NCI-H226 (cell line): ENCODE measurements at regions not wholly inside any gene's neighbourhood (a gene's known extent, or its start where the extent isn't known, plus 50 kb on each side); places are given as distances from the start of the nearest gene placed in this dataset.

Experiments used
- DNase-seq: peaks from one replicate; pipeline ENCODE4 v3.0.0-alpha.2; 2015

DNA sequence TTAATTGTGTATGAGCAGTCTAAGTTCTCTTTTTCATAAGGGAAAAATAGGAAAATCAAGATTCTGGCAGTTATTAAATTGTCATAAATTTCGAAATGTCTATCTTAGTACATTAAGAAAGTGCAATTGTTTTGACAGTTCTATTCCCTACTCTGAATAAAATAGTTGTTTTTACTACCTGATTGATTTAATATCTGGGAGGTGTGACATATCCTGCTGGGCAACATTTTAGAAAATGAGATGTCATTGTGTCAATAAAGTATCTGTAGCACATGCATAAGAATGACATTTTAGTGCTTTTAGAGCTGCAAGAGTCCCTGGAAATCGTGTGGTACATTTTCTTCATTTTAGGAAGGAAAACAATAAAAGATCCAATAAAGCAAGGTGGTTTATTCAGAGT, 139.2 kb upstream of the COL11A1 start:
- no peak for DNase-seq

- DNase-seq: no peak
These were observed 135.2 kb upstream of the COL11A1 start for GRCh38 chr1:103243481-103243880.

GRCh38 chr1:103239034-103239433, 130.7 kb upstream of the COL11A1 start:
- DNase-seq: no peak

DNA sequence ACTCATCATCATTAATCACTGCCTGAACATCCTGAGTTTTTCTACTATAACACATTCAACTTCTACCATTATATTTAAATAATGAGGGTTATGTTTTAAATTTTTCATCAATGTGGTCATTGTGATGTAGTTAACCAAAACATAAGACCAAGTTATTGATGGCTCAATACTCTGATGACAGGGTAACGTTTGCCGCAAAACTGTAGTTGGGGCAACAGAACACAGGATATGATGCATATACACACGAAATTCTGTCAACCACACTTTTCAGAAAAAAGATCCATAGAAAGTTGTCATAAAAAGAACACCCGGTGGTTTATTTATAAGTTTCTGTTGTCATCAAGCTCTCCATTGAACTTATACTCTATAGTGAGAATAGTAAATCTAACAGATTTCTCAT, 121.7 kb upstream of the COL11A1 start:
- DNase-seq: no peak

DNA sequence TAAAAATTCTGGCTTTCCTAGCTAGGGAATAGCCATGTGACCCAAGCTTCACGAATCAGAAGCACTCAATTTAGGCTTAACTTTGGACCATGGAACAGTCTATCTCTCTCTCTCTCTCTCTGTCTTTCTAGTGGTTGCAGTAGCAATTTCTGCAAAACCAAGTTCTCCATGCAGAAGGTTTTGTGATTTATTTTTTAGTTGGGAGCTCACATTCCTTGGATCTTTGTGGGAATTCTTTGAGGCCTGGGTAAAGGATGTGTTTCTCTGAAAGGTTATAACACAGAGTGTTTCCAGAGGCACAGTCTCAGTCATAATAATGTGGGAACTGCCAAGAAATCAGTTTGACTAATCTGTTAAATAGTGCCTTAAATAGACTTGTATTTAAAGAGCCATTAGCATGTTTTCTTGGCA, 112.3 kb upstream of the COL11A1 start:
- DNase-seq: peak; percentile 41

- no peak for DNase-seq
These were observed 110.5 kb upstream of the COL11A1 start for GRCh38 chr1:103218821-103219220.

GRCh38 chr1:103218369-103218768, 110.0 kb upstream of the COL11A1 start:
- DNase-seq: no peak

GRCh38 chr1:103211073-103211472, 102.8 kb upstream of the COL11A1 start:
- no peak for DNase-seq

GRCh38 chr1:103208844-103209243, 100.5 kb upstream of the COL11A1 start:
- DNase-seq: no peak

- DNase-seq: no peak
These were observed 90.7 kb upstream of the COL11A1 start for GRCh38 chr1:103199001-103199400.

DNA sequence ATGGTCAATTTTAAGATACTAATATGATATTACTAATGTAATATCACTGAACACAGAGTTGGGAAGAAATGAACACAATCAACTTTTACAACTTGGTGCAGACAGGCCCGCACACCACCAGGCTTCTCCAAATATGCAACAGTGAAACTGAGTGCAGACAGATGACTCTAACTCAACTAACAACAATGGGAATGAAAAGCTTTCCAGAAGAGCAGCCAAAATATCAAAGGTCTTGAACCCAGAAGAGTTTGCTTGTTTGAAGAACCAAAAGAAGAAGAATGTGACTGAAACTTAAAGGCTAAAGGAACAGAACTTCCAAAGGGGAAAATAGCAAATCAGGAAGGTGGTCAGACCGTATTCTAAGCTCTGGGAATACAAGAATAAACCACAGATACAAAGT, 89.8 kb upstream of the COL11A1 start:
- DNase-seq: no peak

- DNase-seq: peak; percentile 98
These were observed 88.9 kb upstream of the COL11A1 start for GRCh38 chr1:103197216-103197615.

- DNase-seq: no peak
These were observed 86.7 kb upstream of the COL11A1 start for GRCh38 chr1:103194984-103195383.

GRCh38 chr1:103194060-103194459, 85.7 kb upstream of the COL11A1 start:
- no peak for DNase-seq

- DNase-seq: peak; percentile 47
These were observed 83.0 kb upstream of the COL11A1 start for GRCh38 chr1:103191327-103191726.

GRCh38 chr1:103190766-103191165, 82.4 kb upstream of the COL11A1 start:
- no peak for DNase-seq

- DNase-seq: no peak
These were observed 79.4 kb upstream of the COL11A1 start for GRCh38 chr1:103187673-103188072.

DNA sequence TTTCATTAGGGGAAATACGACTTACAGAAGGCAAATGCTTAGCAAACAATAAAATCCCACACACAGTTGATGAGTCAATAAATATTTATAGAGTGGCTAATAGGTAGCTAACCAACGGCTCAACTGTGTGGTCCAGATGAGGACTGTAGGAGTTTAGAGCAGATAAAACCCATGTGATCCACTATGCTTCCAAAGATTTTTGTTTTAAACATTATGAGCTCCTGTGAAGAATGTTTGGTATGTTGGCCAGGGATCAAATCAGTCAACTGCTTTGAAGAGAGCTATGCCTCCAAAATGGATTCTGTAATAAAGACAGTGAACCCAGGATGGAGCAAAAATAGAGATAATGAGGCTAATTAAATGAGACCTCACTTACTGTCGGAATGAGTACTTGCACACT, 72.3 kb upstream of the COL11A1 start:
- DNase-seq: peak; percentile 97

- DNase-seq: no peak
These were observed 68.9 kb upstream of the COL11A1 start for GRCh38 chr1:103177108-103177775.

DNA sequence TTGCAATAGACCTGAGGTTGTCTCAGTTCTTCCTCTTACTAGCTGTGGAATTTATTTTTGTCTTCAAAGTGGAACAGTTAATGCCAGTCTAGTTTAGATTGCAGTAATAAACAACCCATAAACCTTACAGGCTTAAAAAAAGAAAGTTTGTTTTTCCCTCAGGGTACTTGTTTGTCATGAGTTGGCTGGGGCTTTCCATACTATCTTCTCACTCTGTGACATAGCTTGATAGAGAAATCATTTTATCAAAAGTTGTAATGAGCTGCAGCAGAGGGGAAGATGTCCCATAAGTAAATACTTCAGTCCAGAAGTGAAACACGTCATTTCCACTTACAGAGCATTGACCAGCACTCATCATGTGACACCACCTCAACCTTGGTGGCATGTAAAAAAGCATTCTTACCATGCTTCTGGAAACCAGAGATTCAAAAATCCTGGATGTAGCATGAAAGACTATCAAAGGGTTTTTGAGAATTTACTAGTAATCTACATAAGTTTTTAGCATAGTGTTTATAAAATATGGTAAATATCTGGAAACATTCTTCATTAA, 62.8 kb upstream of the COL11A1 start:
- no peak for DNase-seq

GRCh38 chr1:103170609-103171008, 62.3 kb upstream of the COL11A1 start:
- DNase-seq: peak; percentile 22

DNA sequence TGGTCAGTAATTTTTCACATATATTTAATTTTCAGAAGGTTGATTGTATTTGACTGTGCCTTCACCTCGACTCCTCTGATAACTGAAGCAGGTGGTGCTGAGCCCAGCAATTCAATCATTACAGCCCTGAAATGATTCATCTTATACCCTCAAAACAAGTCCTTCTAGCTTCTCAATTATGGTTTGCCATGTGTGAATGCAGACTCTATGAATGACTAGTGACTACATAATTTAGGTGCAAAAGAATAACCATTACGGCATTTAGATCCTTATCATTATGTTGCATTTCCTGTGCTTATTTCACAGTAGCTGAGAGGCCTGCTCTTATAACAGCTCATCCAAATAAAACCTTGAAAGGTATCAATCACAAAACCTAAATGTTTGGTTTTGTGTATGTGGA, 54.0 kb upstream of the COL11A1 start:
- DNase-seq: no peak

- DNase-seq: peak; percentile 3
These were observed 52.0 kb upstream of the COL11A1 start for GRCh38 chr1:103160281-103160680.
